ENCODE measurements at regions not wholly inside any gene's neighbourhood (a gene's known extent, or its start where the extent isn't known, plus 50 kb on each side); places are given as distances from the start of the nearest gene placed in this dataset.

DNA sequence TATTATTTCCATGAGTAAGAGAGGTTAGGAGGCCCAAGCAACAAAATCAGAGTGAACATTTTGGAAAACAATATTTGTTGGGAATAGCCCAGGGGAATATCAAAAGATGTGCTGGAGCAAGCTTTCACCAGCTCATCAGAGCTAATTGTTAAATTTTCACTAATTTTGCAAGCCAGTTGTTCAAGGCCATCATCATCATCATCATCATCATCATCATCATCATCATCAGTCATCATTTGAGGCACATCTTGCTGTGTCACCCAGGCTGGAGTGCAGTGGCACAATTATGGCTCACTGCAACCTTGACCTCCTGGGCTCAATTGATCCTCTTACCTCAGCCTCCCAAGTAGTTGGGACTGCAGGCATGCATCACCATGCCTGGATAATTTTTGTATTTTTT is 350.5 kb upstream of the MEF2C start:
- no peak for DNase-seq (ENCODE audit: low read depth)
- TF ChIP-seq CTCF (conservative IDR thresholded peaks at IDR 0.05; ENCODE audit: low read depth, low read length): no peak

DNA sequence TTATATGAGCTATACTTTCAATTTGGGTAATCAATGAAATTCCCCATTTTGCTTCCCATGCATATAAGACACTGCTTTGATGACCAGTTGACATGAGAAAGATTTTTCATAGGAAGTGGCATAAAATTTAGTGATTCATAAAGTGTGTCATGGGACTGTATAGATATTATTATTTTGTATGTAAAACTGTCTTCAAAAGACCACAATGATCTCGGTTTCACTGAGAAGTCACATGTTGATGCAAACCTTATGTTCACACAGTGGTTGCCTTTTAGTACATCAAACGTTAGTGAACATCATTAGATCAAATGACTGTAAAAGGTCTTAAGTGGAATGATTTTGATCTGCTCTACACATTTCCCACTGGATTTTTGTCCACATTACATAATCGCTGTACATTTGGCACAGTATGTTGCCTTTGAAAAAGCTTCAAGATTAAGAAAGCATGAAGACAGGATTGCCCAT is 349.2 kb upstream of the MEF2C start:
- TF ChIP-seq CTCF (conservative IDR thresholded peaks at IDR 0.05; ENCODE audit: low read depth, low read length): no peak
- H3K4me3 ChIP-seq (ENCODE audit: low read length): no peak overlapping the region
- DNase-seq (ENCODE audit: low read depth): peak; percentile 29

More for the DNA sequence above, 350.5 kb upstream of the MEF2C start:
- H3K4me3 ChIP-seq (ENCODE audit: low read length): no peak overlapping the region

GRCh38 chr5:89230178-89230577 is 347.2 kb upstream of the MEF2C start:
- H3K4me3 ChIP-seq (ENCODE audit: low read length): no peak overlapping the region
- no peak for DNase-seq (ENCODE audit: low read depth)
- TF ChIP-seq CTCF (conservative IDR thresholded peaks at IDR 0.05; ENCODE audit: low read depth, low read length): no peak

GRCh38 chr5:89229331-89230070 is 346.5 kb upstream of the MEF2C start:
- no peak for TF ChIP-seq CTCF (conservative IDR thresholded peaks at IDR 0.05; ENCODE audit: low read depth, low read length)
- no peak for DNase-seq (ENCODE audit: low read depth)
- no peak overlapping the region for H3K4me3 ChIP-seq (ENCODE audit: low read length)

- no peak for TF ChIP-seq CTCF (conservative IDR thresholded peaks at IDR 0.05; ENCODE audit: low read depth, low read length)
- no peak for DNase-seq (ENCODE audit: low read depth)
- no peak overlapping the region for H3K4me3 ChIP-seq (ENCODE audit: low read length)
These were observed 345.4 kb upstream of the MEF2C start for GRCh38 chr5:89228355-89228754.

DNA sequence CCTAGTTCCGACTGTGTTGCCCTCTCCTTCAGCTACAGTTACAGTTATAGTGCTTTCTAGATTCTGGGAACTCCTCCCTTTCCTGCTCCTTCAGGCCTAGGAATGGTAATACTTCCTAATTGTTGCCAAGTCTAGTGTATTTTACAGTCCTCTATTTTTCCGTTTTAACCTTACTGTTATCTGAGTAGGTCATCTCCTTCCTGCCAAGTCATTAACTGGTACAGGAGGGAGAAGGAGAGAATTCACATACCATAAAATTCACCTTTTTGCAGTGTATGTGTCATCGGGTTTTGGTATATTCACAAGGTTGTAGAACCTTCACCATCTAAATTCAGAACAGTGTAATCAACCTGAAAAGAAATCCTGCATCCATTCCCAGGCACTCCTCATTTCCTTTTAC is 335.4 kb upstream of the MEF2C start:
- no peak overlapping the region for H3K4me3 ChIP-seq (ENCODE audit: low read length)
- TF ChIP-seq CTCF (conservative IDR thresholded peaks at IDR 0.05; ENCODE audit: low read depth, low read length): no peak
- no peak for DNase-seq (ENCODE audit: low read depth)

GRCh38 chr5:89216606-89217005 is 333.6 kb upstream of the MEF2C start:
- DNase-seq (ENCODE audit: low read depth): no peak
- no peak overlapping the region for H3K4me3 ChIP-seq (ENCODE audit: low read length)
- no peak for TF ChIP-seq CTCF (conservative IDR thresholded peaks at IDR 0.05; ENCODE audit: low read depth, low read length)

All from retinal pigment epithelial cell (primary cell).